ENCODE measurements at regions not wholly inside any gene's neighbourhood (a gene's known extent, or its start where the extent isn't known, plus 50 kb on each side); places are given as distances from the start of the nearest gene placed in this dataset.

GRCh38 chrX:22742174-22742573 is 257.6 kb upstream of the DDX53 start:
- in situ Hi-C loops (cut with MboI; ENCODE audit: low pct_unique_long_range_greater_than_20kb, low sequenced_read_pairs, unreplicated experiment) = loop anchor here (25.0 kb wide), 1 partner anchor 755 kb away; no protein-coding TSS in a partner anchor
- no peak for TF ChIP-seq CTCF (IDR thresholded peaks at IDR 0.05; ENCODE audit: extremely low read depth, insufficient read depth, missing control alignments)

GRCh38 chrX:22746081-22746480 is 253.7 kb upstream of the DDX53 start:
- no peak for DNase-seq (ENCODE audit: low spot score)
- TF ChIP-seq CTCF (IDR thresholded peaks at IDR 0.05; ENCODE audit: extremely low read depth, insufficient read depth, missing control alignments) = no peak
- in situ Hi-C loops (cut with MboI; ENCODE audit: low pct_unique_long_range_greater_than_20kb, low sequenced_read_pairs, unreplicated experiment) = loop anchor here (25.0 kb wide), 1 partner anchor 759 kb away; no protein-coding TSS in a partner anchor

More at GRCh38 chrX:22742174-22742573, 257.6 kb upstream of the DDX53 start:
- no peak for DNase-seq (ENCODE audit: low spot score)

GRCh38 chrX:22748093-22748999 is 251.4 kb upstream of the DDX53 start:
- in situ Hi-C loops (cut with MboI; ENCODE audit: low pct_unique_long_range_greater_than_20kb, low sequenced_read_pairs, unreplicated experiment) = loop anchor here (25.0 kb wide), 1 partner anchor 761 kb away; no protein-coding TSS in a partner anchor
- TF ChIP-seq CTCF (IDR thresholded peaks at IDR 0.05; ENCODE audit: extremely low read depth, insufficient read depth, missing control alignments) = peak; percentile 79
- DNase-seq (ENCODE audit: low spot score) = peak; percentile 29

GRCh38 chrX:22758807-22759481 is 240.8 kb upstream of the DDX53 start:
- in situ Hi-C loops (cut with MboI; ENCODE audit: low pct_unique_long_range_greater_than_20kb, low sequenced_read_pairs, unreplicated experiment) = no loop called here
- TF ChIP-seq CTCF (IDR thresholded peaks at IDR 0.05; ENCODE audit: extremely low read depth, insufficient read depth, missing control alignments) = no peak
- no peak for DNase-seq (ENCODE audit: low spot score)

GRCh38 chrX:22760513-22761057 is 239.2 kb upstream of the DDX53 start:
- TF ChIP-seq CTCF (IDR thresholded peaks at IDR 0.05; ENCODE audit: extremely low read depth, insufficient read depth, missing control alignments) = no peak
- no peak for DNase-seq (ENCODE audit: low spot score)
- in situ Hi-C loops (cut with MboI; ENCODE audit: low pct_unique_long_range_greater_than_20kb, low sequenced_read_pairs, unreplicated experiment) = no loop called here

- no peak for DNase-seq (ENCODE audit: low spot score)
- in situ Hi-C loops (cut with MboI; ENCODE audit: low pct_unique_long_range_greater_than_20kb, low sequenced_read_pairs, unreplicated experiment) = no loop called here
- no peak for TF ChIP-seq CTCF (IDR thresholded peaks at IDR 0.05; ENCODE audit: extremely low read depth, insufficient read depth, missing control alignments)
Observed at GRCh38 chrX:22788221-22788620, 211.5 kb upstream of the DDX53 start.

Data from GM13977 (cell line).